Activated CD8-positive, alpha-beta memory T cell treated with anti-CD3 and anti-CD28 coated beads, Interleukin-2, amount 50 U/mL, for 48 hours (primary cell): ENCODE measurements at regions not wholly inside any gene's neighbourhood (a gene's known extent, or its start where the extent isn't known, plus 50 kb on each side); places are given as distances from the start of the nearest gene placed in this dataset.
"Not testable (repeated sequence)": the region's sequence is repeated elsewhere in the genome, so short reads cannot be mapped to it uniquely, and the experiment has no call there.

Source experiments
- DNase-seq: peaks from one replicate; pipeline ENCODE4 v3.0.0-alpha.2; 2020

- no peak for DNase-seq
Measured at GRCh38 chr5:175344331-175345195, 99.4 kb downstream of the DRD1 start.

- no peak for DNase-seq
Measured at GRCh38 chr5:175343308-175343707, 100.7 kb downstream of the DRD1 start.

- no peak for DNase-seq
Measured at GRCh38 chr5:175340180-175340579, 103.8 kb downstream of the DRD1 start.

- DNase-seq = no peak
Measured at GRCh38 chr5:175337680-175338079, 106.3 kb downstream of the DRD1 start.

- no peak for DNase-seq
Measured at GRCh38 chr5:175336781-175337180, 107.2 kb downstream of the DRD1 start.

- DNase-seq = no peak
Measured at GRCh38 chr5:175335691-175336090, 108.3 kb downstream of the DRD1 start.

GRCh38 chr5:175331173-175332036 is 112.6 kb downstream of the DRD1 start:
- not testable (repeated sequence) for DNase-seq

GRCh38 chr5:175329976-175330375 is 114.0 kb downstream of the DRD1 start:
- no peak for DNase-seq

GRCh38 chr5:175328687-175329086 is 115.3 kb downstream of the DRD1 start:
- DNase-seq = no peak

GRCh38 chr5:175328176-175328575 is 115.8 kb downstream of the DRD1 start:
- no peak for DNase-seq

- DNase-seq = no peak
Measured at GRCh38 chr5:175325681-175326080, 118.3 kb downstream of the DRD1 start.

GRCh38 chr5:175321927-175322532 is 122.0 kb downstream of the DRD1 start:
- DNase-seq = no peak

GRCh38 chr5:175319199-175319598 is 124.8 kb downstream of the DRD1 start:
- no peak for DNase-seq

GRCh38 chr5:175317872-175318271 is 126.1 kb downstream of the DRD1 start:
- DNase-seq = no peak

- no peak for DNase-seq
Measured at GRCh38 chr5:175309218-175309810, 134.7 kb downstream of the DRD1 start.

- no peak for DNase-seq
Measured at GRCh38 chr5:175308701-175309100, 135.3 kb downstream of the DRD1 start.

- DNase-seq = no peak
Measured at GRCh38 chr5:175306381-175306780, 137.6 kb downstream of the DRD1 start.

GRCh38 chr5:175305251-175305650 is 138.7 kb downstream of the DRD1 start:
- DNase-seq = no peak

- no peak for DNase-seq
Measured at GRCh38 chr5:175290379-175290778, 153.6 kb downstream of the DRD1 start.

GRCh38 chr5:175288048-175288621 is 155.8 kb downstream of the DRD1 start:
- DNase-seq = no peak

- no peak for DNase-seq
Measured at GRCh38 chr5:175286981-175287380, 157.0 kb downstream of the DRD1 start.

GRCh38 chr5:175285261-175285660 is 158.7 kb downstream of the DRD1 start:
- DNase-seq = no peak

- no peak for DNase-seq
Measured at GRCh38 chr5:175284806-175285205, 159.2 kb downstream of the DRD1 start.
